ENCODE measurements at regions not wholly inside any gene's neighbourhood (a gene's known extent, or its start where the extent isn't known, plus 50 kb on each side); places are given as distances from the start of the nearest gene placed in this dataset.

DNA sequence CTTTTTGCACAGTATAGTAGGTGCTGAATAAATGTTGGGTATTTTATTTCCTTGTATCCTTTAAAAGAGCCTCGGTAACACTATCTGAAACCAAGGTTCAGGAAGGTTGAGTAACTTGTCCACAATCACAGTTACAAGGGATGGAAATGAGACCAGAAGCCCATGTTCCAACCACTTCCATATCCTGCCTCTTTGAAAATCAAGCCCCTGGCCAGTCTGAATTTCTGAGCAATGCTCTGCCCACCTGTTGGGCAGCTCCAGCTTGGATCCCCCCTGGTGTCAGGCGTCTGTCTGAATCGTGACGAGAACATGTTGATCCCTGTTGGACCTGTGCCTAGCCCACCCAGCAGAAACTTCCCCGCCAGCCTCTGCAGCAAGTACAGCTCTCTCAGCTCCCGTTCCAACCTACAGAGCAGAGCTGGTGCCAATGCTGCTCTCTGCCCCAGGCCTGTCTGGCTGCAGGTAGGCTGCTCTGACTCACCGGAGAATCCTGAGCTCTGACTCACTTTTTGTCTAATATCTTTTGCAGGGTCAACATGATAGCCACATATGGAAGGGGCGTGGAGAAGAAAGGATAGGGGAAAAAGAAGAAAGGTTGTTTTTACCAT lies 595.5 kb downstream of the INHBA start:
- no peak for TF ChIP-seq POLR2A (IDR thresholded peaks at IDR 0.05)
- TF ChIP-seq, protein P1, sequence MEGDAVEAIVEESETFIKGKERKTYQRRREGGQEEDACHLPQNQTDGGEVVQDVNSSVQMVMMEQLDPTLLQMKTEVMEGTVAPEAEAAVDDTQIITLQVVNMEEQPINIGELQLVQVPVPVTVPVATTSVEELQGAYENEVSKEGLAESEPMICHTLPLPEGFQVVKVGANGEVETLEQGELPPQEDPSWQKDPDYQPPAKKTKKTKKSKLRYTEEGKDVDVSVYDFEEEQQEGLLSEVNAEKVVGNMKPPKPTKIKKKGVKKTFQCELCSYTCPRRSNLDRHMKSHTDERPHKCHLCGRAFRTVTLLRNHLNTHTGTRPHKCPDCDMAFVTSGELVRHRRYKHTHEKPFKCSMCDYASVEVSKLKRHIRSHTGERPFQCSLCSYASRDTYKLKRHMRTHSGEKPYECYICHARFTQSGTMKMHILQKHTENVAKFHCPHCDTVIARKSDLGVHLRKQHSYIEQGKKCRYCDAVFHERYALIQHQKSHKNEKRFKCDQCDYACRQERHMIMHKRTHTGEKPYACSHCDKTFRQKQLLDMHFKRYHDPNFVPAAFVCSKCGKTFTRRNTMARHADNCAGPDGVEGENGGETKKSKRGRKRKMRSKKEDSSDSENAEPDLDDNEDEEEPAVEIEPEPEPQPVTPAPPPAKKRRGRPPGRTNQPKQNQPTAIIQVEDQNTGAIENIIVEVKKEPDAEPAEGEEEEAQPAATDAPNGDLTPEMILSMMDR (IDR thresholded peaks at IDR 0.05): no peak

Data from breast epithelium (tissue), 3 donors.